Mucosa of rectum (tissue), 2 donors: ENCODE measurements at regions not wholly inside any gene's neighbourhood (a gene's known extent, or its start where the extent isn't known, plus 50 kb on each side); places are given as distances from the start of the nearest gene placed in this dataset.

ENCODE experiments used
- H3K27ac ChIP-seq, 2 donors: one replicate each; pipeline ENCODE4 v1.7.0; 2013; ENCODE audit warnings: inconsistent platforms in 2 of 2, low read depth in 2 of 2, low read length in 2 of 2
- H3K27me3 ChIP-seq, 2 donors: one replicate each; pipeline ENCODE4 v1.7.0; 2013; ENCODE audit warnings: low read length in 2 of 2; ENCODE audit not compliant: control insufficient read depth in 2 of 2, insufficient read depth in 2 of 2
- H3K36me3 ChIP-seq, 2 donors: one replicate each; pipeline ENCODE4 v1.7.0; 2013; ENCODE audit warnings: low read length in 2 of 2; ENCODE audit not compliant: control insufficient read depth in 2 of 2, insufficient read depth in 2 of 2
- H3K4me1 ChIP-seq, 2 donors: one replicate each; pipeline ENCODE4 v1.7.0; 2013; ENCODE audit warnings: low read length in 2 of 2, mild to moderate bottlenecking in 1 of 2; ENCODE audit not compliant: control insufficient read depth in 2 of 2, insufficient read depth in 2 of 2
- H3K4me3 ChIP-seq, 2 donors: one replicate each; pipeline ENCODE4 v1.7.0; 2013; ENCODE audit warnings: low read length in 2 of 2
- H3K9ac ChIP-seq, 2 donors: one replicate each; pipeline ENCODE4 v1.7.0; 2013; ENCODE audit warnings: low read length in 2 of 2, low read depth in 1 of 2, mild to moderate bottlenecking in 1 of 2
- H3K9me3 ChIP-seq, 2 donors: one replicate each; pipeline ENCODE4 v1.7.0; 2013; ENCODE audit warnings: low read length in 2 of 2; ENCODE audit not compliant: control insufficient read depth in 2 of 2
- donor health status: healthy.
- donor health status: Normal muscosa, but diverticular disease.

DNA sequence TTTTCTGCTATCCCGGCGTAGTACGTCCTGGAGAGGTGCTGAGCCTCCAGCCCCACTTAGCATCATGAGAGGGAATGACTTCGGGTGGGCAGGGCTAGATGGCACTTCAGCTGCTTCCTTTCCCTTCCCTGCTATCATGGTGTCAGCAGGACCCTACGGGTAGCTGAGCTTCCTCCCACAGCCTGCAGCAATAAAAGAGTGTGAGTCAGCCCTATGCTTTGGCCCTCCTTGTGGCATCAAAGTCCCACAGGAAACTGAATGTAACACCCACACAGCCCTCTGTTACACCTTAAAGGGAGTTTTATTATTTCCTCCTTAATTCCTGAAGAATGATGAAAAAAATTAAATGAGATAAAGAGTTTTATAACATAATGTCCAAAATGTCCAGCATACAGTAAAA, 458.1 kb downstream of the RPS24 start:
- Histone ChIP-seq H3K36me3 (no peaks in the 10 kb centered on the region), H3K4me3 (no peak overlapping the region), H3K9ac (no peak overlapping the region)

DNA sequence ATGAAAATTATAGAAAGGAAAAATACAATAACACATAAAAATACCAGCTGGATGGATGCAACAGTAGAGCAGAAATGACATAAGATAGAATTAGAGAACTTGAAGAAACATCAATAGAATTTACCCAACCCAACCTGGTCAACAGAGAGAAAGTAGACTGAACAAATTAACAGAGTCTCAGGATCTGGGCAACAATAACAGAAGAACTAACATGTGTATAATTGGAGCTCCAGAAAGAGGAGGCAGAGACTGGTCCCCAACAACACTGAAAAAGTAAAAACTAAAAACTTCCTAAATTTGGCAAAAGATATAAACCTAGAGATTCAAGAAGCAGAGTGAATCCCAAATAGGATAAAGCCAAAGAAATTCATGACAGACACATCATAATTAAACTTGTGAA, 458.8 kb downstream of the RPS24 start:
- Histone ChIP-seq H3K36me3 (no peaks in the 10 kb centered on the region), H3K27ac (no peak overlapping the region), H3K9ac (no peak overlapping the region), H3K9me3 (no peaks in the 10 kb centered on the region), H3K4me3 (no peak overlapping the region), H3K4me1 (no peaks in the 10 kb centered on the region), H3K27me3 (no peaks in the 10 kb centered on the region)

More for the DNA sequence above, 458.1 kb downstream of the RPS24 start:
- Histone ChIP-seq H3K9me3 (no peaks in the 10 kb centered on the region), H3K27me3 (no peaks in the 10 kb centered on the region), H3K27ac (no peak overlapping the region), H3K4me1 (no peaks in the 10 kb centered on the region)

DNA sequence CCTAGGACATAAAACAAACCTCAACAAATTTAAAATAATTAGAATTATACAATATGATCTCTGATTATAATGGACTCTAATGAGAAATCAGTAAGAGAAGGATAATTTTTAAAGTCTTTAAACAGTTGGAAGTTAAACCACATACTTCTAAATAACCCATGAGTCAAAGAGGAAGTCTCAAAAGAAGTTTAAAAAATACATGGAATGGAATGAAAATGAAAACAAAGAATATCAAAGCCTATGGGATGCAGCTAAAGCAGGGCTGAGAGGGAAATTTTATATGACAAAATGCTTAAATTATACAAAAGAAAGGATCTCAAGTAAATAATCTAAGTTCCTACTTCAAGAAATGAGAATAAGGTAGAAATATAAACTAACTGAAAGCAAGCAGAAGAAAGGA, 460.5 kb downstream of the RPS24 start:
- no peaks in the 10 kb centered on the region for H3K36me3 ChIP-seq
- H3K27ac ChIP-seq: no peak overlapping the region
- no peaks in the 10 kb centered on the region for H3K9me3 ChIP-seq
- no peaks in the 10 kb centered on the region for H3K27me3 ChIP-seq
- H3K9ac ChIP-seq: no peak overlapping the region
- H3K4me3 ChIP-seq: no peak overlapping the region
- no peaks in the 10 kb centered on the region for H3K4me1 ChIP-seq

DNA sequence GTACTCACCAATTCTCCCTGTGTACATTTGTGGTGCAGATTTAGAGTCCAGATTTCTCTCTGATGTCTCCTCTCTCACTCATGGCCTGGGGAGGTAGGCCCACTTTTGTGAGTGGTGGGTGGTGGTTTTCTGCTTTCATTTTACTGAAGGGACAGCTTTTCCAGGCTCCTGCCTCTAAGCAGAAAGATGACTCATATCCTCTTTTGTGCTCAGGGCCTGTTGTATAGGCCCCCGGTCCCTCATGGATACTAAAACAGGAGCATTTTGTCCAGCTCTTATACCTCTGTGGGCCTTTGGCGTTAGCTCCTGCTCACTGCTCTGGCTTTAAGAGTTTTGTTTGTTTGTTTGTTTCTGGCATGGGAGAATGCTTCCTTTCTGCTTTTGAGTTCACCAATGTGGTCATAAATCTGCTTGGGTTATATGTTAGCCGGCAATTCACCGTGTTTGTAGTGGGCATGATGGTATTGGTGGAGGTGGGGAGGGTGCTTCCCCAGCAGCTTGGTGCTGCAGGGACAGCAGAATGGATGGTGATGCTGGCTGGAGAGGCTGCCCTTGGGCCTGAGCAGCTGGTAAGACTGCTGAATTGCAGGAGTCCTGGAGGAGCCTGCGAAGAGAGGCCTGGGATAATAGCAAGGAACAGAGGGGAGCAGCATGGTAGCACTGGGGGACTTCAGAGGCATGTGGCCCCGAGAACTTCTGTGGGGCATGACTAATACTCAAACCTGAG, 468.7 kb downstream of the RPS24 start:
- no peak overlapping the region for H3K9ac ChIP-seq
- no peaks in the 10 kb centered on the region for H3K9me3 ChIP-seq
- no peak overlapping the region for H3K27ac ChIP-seq
- no peak overlapping the region for H3K4me3 ChIP-seq
- H3K4me1 ChIP-seq: no peaks in the 10 kb centered on the region
- no peaks in the 10 kb centered on the region for H3K36me3 ChIP-seq
- H3K27me3 ChIP-seq: no peaks in the 10 kb centered on the region

DNA sequence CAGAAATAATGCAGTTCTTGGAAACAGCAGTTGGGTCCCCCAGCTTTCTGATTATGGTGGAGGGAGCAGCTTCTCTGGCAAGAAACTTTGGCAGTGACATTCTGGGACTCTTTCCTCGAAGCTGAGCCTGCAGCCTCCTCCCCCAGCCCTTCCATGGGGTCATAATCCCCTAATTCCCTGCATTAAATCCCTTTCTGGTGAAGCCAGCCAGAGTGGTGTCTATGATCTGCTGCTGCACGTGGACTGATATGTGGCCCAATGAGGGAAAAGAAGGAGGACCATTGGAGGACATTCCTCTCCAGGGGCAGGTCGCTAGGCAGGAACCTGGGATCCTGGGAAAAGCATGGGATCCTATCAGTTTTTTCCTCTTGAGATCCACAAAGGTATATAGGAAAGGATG, 470.5 kb downstream of the RPS24 start:
- no peak overlapping the region for H3K27ac ChIP-seq
- no peaks in the 10 kb centered on the region for H3K36me3 ChIP-seq
- H3K9me3 ChIP-seq: no peaks in the 10 kb centered on the region
- H3K27me3 ChIP-seq: no peaks in the 10 kb centered on the region
- peaks cover 0 to 2% of the 10 kb centered on the region in 2 donors for H3K4me1 ChIP-seq
- H3K9ac ChIP-seq: no peak overlapping the region
- no peak overlapping the region for H3K4me3 ChIP-seq

DNA sequence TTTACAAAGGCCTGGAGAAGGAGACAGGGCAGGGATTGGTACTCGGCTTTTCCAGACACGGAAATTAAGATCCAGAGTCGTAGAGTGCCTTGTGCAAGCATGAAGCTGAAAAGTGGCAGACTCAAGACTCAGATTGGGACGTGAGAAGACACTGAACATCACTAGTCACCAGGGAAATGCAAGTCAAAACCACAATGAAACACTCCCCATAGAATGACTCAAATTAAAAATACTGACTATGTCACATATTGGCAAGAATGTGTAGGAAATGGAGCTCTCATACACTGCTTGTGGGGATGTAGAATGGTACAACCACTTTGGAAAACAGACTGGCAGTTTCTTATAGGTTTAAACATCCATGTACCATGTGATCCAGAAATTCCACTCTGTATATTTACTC, 472.0 kb downstream of the RPS24 start:
- no peaks in the 10 kb centered on the region for H3K36me3 ChIP-seq
- H3K4me1 ChIP-seq: peaks cover 0 to 2% of the 10 kb centered on the region in 2 donors
- H3K4me3 ChIP-seq: no peak overlapping the region
- no peak overlapping the region for H3K27ac ChIP-seq
- no peak overlapping the region for H3K9ac ChIP-seq
- no peaks in the 10 kb centered on the region for H3K9me3 ChIP-seq
- H3K27me3 ChIP-seq: no peaks in the 10 kb centered on the region

DNA sequence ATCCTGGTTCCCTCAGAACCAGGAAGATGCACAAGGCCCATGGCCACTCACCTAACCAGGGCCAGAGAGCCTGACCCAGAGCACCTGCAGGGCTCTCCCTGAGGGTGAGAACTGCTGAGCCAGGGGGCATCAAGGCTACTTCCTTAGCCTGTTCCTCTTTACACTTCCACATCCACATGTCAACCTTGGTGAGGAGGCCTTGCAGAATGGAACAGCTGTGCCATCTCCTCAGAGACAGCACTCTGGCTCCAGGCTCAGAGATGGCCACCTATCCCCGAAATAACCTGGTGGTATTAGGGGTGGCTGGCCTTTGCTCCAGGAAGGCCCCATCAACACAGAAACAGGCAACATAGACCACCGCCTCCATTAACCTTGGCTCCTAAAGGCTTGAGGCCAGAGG, 473.0 kb downstream of the RPS24 start:
- Histone ChIP-seq H3K36me3 (no peaks in the 10 kb centered on the region), H3K4me3 (no peak overlapping the region), H3K9me3 (no peaks in the 10 kb centered on the region), H3K27ac (no peak overlapping the region), H3K9ac (no peak overlapping the region), H3K27me3 (no peaks in the 10 kb centered on the region), H3K4me1 (peaks cover 0 to 2% of the 10 kb centered on the region in 2 donors)

DNA sequence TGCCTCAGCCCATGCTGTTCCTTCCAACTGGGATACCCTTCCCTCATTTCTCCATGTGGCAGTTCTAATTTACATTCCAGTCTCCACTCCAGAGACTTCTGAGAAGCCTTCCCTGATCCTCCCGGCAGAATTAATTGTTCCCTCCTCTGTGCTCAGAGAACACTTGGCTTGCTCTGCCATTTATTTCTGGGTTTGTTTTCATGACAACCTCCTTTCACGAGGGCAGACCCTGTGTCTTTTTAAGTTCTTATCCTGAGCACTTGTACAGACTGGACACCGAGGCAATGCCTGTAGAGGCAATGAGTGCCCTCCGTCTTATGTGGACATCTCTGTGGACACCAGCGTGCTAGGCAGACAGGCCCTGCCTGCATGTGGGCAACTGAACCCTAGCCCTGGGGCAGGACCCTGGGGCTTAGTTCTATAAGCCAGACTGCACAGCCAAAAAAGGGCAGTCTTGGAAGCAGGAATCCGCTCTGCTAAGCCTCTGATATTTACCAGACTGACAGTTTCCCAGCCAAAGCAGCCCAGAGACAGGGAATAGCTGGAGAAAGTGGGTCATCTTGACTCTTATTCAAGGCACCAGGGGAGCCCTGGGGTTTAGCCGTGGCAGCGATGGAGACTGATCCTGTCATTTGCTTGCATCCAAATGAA, 474.0 kb downstream of the RPS24 start:
- Histone ChIP-seq H3K36me3 (no peaks in the 10 kb centered on the region), H3K9ac (no peak overlapping the region), H3K9me3 (no peaks in the 10 kb centered on the region), H3K27me3 (no peaks in the 10 kb centered on the region), H3K4me3 (no peak overlapping the region), H3K4me1 (peaks cover 0 to 2% of the 10 kb centered on the region in 2 donors), H3K27ac (peak overlapping the region in 1 of 2 donors; percentile 45)

DNA sequence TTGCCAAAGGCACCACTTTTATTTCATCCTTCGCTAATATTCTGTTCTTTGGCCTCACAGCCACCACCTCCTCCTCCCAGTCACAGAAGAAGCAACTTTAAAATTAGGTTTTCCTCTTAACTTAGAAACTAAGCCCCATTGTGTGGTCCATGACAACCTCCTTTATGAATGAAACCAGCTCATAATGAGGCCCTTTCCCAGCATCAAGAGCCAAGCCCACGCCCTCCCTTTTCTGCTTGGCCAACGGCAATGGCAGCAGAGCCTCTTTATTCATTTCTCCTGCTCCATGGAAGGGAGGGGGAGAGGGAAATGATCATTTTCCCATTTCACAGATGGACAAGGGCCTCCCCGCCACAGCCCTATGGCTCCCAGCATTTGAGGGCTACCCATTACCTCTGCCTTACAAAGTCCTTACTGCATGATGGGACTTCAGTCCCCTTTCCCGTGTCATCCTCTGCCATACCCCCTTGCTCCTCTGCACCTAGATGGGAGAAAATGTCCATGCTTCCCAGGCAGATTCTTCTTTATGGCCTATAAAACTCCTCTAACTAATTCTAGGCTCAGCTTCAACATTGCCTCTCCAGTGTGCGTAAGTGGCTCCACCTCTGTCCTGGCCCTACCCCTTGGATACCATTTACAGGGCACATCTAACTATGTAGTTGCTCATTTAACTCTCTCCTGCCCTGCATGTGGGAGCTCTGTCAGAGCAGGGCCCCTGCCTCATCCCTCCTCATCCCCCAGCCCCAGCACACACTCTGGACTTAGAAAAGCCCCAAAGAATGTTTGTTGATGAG, 475.5 kb downstream of the RPS24 start:
- Histone ChIP-seq H3K27ac (peak overlapping the region in 1 of 2 donors; percentile 7), H3K36me3 (no peaks in the 10 kb centered on the region), H3K4me1 (peaks cover 0 to 2% of the 10 kb centered on the region in 2 donors), H3K9ac (no peak overlapping the region), H3K27me3 (no peaks in the 10 kb centered on the region), H3K9me3 (no peaks in the 10 kb centered on the region), H3K4me3 (no peak overlapping the region)
